GM19240 (cell line): ENCODE measurements at regions not wholly inside any gene's neighbourhood (a gene's known extent, or its start where the extent isn't known, plus 50 kb on each side); places are given as distances from the start of the nearest gene placed in this dataset.
"Not testable (repeated sequence)": the region's sequence is repeated elsewhere in the genome, so short reads cannot be mapped to it uniquely, and the experiment has no call there.

Experiments
- DNase-seq: peaks from one replicate; pipeline ENCODE4 v3.0.0; 2011; ENCODE audit warnings: low spot score; ENCODE audit not compliant: insufficient read length

DNA sequence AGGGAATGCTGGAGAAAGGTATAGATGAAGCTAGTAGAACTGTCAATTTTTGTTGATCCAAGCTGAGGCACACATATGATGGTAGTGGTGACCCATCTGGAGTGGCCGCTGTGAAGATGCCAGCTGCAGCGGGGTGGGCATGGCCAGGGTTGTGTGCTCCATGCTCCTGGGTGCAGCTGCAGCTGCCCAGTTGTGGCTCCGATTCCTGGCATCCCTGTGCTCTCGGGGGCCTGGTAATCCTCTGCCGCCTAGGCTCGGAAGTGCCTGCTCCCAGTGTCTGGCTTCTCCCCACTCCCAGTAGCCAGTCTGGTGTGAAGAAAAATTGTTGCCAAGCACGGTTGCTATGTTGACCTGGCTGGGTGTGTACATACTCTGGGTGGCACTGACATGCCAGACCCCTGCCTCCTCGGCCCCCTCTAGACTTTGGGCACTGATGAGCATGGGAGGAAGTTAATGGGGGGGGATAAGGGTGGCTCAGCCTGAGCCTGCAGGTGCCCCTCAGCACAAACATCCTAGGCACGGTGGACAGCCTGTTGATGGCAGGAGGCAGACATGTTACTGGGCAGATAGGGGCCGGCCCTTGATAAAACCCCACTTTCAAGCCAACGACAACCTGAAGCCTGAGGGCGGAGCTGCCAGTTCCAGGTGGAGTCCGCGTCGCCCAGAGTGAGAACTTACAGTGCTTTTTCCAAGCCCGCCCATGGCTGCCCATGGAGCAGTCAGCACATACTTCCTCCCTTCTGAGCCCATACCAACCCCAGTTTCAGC is 1400.7 kb downstream of the PCDH9 start:
- no peak for DNase-seq

DNA sequence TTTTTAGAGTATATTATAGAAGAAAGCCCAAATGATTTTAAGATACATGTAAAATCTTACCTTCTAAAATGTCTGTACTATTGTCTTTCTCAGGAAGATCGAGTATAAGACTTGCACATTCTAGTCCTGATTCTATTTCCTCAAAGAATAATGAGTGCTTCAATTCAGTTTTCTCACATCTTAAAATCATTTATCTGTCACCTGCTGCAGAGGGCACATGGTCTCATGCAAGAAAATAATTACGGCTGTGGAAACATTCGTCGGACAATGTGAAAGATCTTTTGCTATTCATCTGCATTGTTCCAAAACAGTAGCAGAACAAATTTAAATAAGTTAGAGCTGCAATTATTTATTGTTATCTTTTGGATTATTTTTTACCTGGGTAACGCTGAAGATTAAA is 1403.5 kb downstream of the PCDH9 start:
- DNase-seq, result no peak

DNA sequence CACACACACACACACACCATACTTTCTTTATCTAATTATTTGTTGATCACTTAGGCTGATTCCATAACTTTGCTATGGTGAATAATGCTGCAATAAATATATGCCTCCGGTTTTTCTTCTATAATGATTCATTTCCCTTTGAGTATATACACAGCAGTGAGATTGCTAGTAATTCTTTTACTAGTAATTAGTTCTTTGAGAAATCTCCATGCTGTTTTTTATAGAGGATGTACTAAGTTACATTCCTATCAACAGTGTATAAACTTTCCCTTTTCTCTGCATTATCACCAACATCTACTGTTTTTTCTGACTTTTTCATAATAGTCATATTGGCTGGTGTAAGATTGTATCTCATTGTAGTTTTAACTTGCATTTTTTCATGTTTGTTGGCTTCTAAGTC is 1405.1 kb downstream of the PCDH9 start:
- no peak for DNase-seq

DNA sequence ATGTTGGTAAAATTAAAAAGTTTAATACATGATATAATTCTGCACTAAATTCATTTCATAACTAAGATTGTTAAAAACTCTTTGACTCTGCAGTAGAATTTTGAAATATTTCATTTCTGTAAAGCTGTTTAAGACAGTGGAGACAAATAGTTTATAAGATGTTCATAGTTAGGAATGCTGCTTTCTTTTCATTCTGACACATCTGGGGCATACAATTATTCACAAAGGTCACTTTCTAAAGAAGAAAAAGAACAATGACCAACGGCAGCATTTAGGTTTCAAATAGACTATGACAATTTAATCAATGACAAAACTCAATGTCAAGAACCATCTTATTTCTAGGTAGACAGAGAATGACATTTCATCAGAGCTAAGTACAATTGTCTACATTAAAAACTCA is 1422.1 kb downstream of the PCDH9 start:
- DNase-seq, result no peak

DNA sequence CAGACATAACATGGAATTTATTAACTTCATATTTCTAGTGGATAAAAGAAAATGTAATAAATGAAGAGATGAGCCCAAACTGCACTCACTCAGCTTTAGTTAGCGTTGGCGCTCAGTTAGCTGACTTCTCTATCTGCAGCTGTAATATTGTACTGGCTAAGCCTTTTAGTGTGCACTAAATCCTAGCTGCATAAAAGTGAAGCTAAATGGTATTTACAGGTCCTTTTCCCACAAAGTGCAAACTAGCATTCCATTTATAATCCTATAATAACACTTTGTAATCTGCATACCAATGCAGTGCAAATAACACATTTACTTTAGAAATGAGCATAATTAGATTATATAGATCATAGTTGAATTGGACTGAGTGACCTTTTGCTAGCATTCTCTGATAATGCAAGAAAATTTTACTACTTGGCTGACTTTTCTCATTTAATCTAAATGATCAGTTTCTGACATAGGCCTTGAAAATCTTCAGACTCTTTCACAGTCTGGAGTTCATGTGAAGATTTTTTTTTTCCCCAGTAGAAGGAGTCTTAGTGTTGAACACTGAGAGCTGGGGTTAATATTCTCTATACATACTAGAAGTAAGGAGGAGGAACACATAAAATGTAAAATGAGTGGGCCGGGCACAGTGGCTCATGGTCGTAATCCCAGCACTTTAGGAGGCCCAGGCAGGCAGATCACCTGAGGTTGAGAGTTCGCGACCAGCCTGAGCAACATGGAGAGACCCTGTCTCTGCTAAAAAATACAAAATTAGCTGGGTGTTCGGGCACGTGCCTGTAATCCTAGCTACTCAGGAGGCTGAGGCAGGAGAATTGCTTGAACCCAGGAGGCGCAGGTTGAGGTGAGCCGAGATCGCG is 1426.4 kb downstream of the PCDH9 start:
- DNase-seq, result no peak

DNA sequence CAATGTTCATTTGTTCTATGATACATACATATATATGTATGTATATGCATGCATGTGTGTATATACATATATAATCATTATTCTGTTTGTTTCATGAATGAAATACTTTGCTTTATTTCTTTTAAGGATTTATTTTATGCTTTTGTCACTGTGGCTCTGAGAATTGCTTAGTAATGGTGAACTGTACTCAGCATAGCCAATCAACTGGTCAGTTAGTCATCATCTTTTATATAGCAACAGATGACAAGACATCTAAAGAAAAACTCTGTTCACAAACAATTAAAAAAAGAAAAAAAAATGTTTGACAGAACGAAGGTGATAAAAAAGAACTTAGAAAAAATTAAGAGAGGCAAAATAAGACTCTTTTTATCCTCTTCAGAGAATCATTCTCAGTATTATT is 1440.3 kb downstream of the PCDH9 start:
- no peak for DNase-seq

DNA sequence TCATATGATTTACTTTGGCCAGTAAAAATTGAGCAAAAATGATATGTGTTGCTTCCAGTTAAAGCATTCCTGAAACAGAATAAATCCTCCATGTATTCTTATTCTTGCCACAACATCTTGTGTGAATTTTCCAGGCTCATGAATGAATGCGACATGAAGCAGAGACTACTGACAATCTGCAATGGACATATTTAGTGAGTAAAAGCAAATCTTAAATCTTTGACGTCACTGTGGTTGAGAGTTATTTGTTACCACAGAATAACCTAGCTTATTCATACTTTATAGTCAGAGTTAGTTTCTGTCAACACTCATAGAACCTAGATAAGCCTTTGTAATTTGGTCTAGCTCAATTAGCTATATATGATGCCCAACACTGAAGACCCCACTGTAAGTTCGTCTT is 1443.1 kb downstream of the PCDH9 start:
- DNase-seq, result no peak

DNA sequence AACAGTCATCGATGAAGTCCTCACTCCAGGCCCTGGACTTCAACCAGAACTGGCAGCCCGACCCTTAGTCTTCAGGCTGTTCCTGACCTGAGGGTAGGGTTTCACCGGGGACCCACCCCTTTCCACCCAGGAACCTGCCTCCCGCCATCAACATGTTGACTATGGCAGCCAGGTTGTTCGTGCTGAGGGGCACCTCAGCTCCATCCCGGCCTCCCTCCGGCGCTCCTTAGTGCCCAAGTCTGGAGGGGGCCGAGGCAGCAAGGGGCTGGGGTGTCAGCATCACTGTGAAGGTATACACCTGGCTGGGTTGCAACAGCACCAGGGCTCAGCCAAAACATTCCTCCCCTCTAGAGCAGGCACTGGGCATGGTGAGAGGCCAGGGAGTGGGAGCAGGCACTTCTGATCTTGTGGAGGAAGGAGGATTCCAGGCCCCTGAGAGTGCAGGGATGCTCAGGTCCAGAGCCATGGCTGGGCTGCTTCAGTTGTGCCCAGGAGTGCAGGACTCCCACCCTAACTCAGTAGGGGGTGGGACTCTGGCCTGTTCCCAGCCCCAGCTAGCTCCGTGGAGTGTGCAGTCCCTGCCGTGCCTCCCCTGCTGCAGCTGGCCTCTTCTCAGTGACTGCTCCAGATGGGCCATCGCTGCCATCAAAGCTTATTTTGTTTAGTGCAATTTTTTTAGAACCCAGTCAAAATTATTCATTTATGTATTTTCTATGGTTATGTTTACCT is 1445.9 kb downstream of the PCDH9 start:
- no peak for DNase-seq

DNA sequence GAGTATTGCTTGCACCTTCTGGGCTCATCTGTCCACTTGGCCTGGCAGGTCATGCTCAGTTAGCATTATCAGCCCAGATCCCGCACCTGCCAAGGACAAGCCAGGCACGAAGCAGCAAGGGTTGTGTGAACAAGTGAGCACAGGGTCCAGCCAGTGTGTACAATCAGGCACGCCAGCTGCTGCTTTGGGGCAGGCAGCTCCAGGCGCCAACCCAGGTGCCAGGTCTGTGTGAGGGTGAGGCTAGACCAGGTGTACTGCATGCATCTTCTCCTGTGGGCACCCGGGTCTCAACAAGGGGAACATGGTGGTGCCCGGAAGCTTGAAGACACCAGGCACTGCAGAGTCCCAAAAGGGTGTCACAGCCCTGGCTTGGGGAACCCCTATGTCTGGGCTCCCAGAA is 1446.8 kb downstream of the PCDH9 start:
- DNase-seq, result no peak

DNA sequence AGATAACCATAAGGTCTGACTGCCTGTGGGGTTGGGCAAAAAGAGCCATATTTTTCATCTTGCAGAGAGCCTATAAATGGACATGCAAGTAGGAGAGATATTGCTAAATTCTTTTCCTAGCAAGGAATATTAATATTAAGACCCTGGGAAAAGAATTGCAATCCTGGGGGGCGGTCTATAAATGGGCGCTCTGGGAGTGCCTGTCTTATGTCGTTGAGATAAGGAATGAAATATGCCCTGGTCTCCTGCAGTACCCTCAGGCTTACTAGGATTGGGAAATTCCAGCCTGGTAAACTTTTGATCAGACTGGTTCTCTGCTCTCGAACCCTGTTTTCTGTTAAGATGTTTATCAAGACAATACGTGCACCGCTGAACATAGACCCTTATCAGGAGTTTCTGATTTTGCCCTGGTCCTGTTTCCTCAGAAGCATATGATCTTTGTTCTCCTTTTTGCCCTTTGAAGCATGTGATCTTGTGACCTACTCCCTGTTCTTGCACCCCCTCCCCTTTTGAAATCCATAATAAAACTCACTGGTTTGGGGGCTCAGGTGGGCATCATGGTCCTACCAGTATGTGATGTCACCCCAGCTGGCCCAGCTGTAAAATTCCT is 1458.3 kb downstream of the PCDH9 start:
- DNase-seq, result not testable (repeated sequence)

DNA sequence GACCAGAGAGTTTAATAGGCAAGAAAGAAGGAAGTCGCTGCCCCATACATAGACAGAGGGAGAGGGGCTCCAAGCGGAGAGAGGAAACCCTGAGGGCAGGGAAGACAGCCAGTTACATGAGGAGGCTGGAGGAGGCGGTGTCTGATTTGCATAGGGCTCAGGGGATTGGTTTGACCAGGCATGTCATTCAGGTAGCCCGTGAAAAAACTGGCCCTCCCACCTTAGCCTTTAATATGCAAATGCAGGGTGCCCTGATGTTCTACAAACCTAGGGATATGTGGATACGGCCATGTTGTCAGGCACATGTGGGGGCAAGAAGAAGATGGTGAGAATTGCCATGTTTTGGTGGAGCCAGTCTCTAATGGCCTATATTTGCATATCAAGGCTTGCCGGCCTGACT is 1461.6 kb downstream of the PCDH9 start:
- DNase-seq, result no peak

DNA sequence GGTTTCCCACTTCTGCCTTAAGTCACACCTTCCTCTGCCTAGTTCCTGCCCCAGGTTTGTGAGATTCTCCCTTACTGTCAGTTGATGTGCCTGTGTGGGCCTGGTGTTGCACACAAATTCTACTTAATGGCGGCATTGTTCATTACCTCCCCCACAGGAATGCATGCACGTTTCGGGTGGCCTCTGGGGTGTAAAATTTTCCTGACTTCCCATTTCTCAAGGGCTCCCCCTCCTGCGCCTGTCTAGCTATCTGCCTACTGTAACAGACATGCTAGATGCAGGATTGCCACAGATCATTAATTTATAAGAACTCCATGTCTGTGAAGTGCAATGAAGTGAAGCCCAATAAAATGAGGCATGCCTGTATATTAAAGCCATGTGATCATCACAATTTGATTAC is 1466.3 kb downstream of the PCDH9 start:
- DNase-seq, result no peak

DNA sequence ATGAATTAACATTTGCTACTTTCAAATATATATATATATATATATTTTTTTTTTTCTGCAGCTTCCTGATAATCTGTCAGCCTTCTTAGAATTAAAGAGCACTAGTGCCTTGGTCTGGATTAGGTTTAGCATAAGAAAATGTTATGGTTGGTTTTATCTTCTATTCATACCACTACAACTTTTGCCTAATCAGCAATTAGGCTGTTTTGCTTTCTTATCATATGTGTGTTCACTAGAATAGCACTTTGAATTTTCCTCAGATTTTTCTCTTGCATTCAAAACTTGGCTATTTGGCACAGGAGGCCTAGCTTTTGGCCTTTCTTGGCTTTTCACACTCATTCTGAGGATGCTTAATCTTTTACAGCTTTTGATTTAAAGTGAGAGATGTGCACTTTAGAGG is 1468.1 kb downstream of the PCDH9 start:
- no peak for DNase-seq

DNA sequence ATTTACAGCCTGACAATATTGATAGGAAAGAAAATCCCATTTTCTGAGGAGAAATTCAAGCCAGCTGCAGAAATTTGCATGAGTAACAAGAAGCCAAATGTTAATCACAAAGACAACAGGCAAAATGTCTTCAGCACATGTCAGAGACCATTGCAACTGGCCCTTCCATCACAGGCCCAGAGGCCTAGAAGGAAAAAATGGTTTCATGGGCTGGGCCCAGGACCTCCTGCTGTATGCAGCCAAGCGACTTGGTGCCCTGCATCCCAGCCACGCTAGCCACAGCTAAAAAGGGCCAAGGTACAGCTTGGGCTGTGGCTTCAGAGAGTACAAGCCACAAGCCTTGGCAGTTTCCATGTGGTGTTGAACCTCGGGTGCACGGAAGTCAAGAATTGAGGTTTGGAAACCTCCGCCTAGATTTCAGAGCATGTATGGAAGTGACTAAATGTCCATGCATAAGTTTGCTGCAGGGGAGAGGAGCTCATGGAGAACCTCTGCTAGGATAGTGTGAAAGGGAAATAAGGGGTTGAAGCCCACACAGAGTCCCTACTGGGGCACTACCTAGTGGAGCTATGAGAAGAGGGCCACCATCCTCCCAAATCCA is 1474.0 kb downstream of the PCDH9 start:
- DNase-seq, result no peak

DNA sequence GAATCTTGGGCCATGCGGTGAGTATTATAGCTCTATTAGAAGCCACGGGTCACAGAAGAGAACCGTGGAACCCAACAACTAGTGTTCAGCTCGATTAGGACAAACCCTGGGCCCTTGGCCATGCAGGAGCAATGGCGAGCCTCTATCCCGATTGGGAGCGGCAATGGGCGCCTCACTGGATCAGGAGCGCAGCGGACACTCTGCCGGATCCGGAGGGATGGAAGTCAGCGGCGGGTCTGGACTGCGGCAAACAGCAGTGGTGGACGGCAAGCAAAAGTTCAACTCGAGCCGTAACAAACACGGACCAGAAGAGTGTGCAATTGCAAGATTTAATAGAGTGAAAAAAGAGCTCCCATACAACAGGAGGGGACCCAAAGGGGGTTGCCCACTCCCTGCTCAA is 1481.9 kb downstream of the PCDH9 start:
- no peak for DNase-seq

DNA sequence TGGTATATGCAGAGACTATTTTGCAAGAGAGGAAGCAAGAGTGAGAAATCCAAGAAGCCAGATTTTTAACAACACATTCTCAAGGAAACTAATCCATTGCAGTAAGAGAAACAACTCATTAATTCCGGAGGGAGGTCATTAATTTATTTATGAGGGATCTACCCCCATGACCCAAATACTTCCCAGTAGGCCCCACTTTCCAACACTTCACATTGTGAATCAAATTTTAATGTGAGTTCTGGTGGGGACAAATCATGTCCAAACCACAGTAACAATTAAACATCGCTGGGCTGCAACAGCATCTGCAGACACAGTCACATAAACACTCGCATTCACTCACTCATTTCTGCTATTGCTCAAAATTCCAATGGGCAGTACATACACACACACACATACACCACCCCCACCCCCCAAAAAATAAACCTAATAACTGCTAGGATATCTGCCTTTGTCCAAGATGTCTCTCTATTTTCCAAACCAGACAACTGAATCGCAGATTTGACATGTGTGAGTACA is 1483.7 kb downstream of the PCDH9 start:
- no peak for DNase-seq

DNA sequence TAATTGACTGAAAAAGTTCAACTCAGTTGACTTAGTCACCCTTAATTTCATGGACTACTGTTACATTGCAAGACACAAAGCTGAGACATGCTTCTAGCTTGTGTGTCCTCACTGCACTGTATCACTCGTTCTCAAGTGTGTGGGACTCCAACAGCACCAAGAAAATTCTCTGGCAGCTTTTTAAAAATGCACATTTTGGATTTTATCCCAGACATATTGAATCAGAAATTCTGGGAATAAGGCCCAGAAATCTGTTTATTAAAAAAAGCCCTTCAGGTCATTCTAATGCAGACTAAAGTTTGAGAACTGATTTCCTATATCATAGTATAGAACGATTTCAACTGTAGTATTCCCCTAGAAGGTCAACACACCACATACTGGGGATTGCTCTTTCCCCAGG is 1485.3 kb downstream of the PCDH9 start:
- no peak for DNase-seq

DNA sequence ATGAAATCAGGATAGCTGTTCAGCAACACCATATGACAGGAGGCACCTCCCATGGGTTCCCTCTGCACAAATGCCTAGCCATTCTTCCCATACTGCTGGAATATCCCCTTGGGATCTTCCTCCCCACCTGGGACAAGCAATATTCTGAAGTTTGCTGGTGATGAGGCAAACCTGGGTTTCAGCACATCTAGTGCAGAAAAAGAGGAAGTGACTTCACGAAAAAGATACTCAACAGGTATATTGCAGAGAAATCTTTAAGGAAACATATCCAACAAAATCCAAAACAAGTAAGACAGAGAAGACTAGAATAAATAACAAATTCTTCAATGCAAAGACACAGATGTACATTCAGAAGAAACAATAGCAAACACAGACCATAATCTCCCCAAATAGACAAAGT is 1497.0 kb downstream of the PCDH9 start:
- DNase-seq, result no peak

DNA sequence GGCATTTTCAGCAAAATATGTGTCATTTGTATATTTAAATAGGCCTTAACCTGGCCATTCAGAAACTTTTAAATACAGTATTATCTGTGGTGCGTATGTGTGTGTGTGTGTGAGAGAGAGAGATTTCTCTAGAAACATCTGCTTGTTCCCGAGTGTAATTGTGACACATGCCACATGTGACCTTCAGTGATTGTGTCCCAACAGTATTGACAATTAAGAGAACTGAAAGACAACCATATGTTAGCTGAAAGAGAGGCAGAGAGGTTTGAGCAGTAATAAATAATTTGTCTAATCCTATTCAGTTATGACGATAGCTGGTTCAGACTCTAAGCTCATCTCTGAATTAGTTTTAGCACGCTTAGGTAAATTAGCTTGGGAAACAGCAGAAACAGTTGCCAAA is 1503.1 kb downstream of the PCDH9 start:
- DNase-seq, result no peak

DNA sequence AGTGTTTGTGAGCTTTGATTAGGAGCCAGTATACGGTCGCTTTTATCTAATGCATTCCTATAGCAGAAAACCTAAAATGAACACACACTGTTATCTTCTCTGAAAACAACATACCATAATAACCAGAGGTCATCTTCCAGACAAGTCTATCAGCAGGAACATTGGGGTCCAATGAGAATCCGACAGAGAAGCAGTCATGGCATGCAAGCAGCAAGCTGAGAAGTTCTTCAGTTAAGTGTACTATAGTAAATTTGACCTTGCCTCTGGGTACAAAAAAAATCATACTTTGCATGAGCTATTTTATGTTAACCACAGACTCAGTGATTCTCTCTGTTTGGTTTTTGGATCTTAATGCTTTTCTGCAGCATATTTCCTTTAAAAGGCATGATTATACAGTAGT is 1505.1 kb downstream of the PCDH9 start:
- DNase-seq, result no peak

DNA sequence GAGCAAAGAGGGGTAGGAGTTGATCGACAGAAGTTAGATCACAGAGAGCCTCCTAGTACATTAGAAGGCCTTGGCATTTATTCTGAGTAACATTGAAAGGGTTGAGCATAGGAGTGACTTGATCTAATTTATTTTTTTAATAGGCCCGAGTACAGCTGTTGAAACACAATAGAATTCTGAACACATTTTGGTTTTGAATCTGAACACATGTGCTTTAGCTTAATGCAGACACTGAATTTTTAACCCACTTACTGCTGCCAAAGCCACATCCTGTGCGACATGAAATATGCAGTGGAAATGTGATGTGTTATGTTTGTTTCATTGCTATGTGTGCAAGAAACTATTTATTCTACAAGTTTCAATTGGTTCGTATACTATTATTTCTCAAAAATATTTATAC is 1505.9 kb downstream of the PCDH9 start:
- no peak for DNase-seq
